A549 (cell line): ENCODE measurements at regions not wholly inside any gene's neighbourhood (a gene's known extent, or its start where the extent isn't known, plus 50 kb on each side); places are given as distances from the start of the nearest gene placed in this dataset.

ENCODE experiments used
- CBX2 ChIP-seq: fragments of 200-600 bp; sonication (generic); IDR thresholded peaks from 2 replicates; pipeline ENCODE4 v1.6.1; 2016; ENCODE audit warnings: low read depth, mild to moderate bottlenecking, borderline replicate concordance
- CHD4 ChIP-seq: fragments of 200-600 bp; sonication (generic); IDR thresholded peaks from 2 replicates; pipeline ENCODE4 v1.6.1; 2016; ENCODE audit warnings: antibody characterized with exemption, mild to moderate bottlenecking, borderline replicate concordance
- HOXA7 ChIP-seq: fragments of 250-450 bp; sonication (Bioruptor Pico); IDR thresholded peaks from 2 replicates; pipeline ENCODE4 v1.5.0; 2020; ENCODE audit warnings: mild to moderate bottlenecking, moderate library complexity
- MAX ChIP-seq: IDR thresholded peaks from 2 replicates; pipeline ENCODE4 v1.6.1; 2012
- POLR2A ChIP-seq: IDR thresholded peaks from 2 replicates; pipeline ENCODE4 v1.6.1; 2012; ENCODE audit warnings: mild to moderate bottlenecking, low read length
- RFX5 ChIP-seq: fragments of 450-650 bp; IDR thresholded peaks from 2 replicates; pipeline ENCODE4 v1.7.1; 2014; ENCODE audit warnings: antibody characterized with exemption, mild to moderate bottlenecking, moderate library complexity
- SMC3 ChIP-seq: fragments of >200 bp; sonication (Bioruptor Twin); formaldehyde crosslinking; IDR thresholded peaks from 3 replicates; pipeline ENCODE4 v1.6.1; 2018; ENCODE audit warnings: inconsistent platforms
- TF ChIP-seq, protein P1 (sequence below): fragments of >200 bp; sonication (Bioruptor Twin); formaldehyde crosslinking; IDR thresholded peaks from 3 replicates; pipeline ENCODE4 v1.5.1; 2016
- TF ChIP-seq, protein P2 (sequence below): fragments of 200-600 bp; sonication (generic); IDR thresholded peaks from 2 replicates; pipeline ENCODE4 v1.6.1; 2016; ENCODE audit warnings: antibody characterized with exemption, mild to moderate bottlenecking, moderate library complexity

DNA sequence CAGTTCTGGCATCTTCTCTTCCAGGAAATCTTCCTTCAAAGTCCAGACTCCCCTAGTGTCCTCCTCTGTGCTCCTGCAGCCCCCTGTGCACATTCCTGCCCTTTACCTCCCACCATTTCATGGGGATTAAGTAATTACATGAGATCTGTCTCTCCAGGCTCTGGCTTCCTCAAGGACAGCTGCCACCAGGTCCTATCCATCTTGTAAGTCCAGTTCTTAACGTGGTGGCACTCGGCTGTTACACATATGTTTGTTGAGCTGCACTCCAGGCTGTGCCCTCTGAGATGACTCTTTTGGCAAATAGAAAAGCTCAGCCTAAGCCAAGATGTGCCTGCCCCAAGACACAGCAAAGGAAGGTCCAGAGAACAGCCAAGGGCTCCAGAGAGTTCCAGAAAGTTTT is 57.4 kb upstream of the CAMK1G start:
- TF ChIP-seq SMC3, result no peak
- TF ChIP-seq, protein P1, sequence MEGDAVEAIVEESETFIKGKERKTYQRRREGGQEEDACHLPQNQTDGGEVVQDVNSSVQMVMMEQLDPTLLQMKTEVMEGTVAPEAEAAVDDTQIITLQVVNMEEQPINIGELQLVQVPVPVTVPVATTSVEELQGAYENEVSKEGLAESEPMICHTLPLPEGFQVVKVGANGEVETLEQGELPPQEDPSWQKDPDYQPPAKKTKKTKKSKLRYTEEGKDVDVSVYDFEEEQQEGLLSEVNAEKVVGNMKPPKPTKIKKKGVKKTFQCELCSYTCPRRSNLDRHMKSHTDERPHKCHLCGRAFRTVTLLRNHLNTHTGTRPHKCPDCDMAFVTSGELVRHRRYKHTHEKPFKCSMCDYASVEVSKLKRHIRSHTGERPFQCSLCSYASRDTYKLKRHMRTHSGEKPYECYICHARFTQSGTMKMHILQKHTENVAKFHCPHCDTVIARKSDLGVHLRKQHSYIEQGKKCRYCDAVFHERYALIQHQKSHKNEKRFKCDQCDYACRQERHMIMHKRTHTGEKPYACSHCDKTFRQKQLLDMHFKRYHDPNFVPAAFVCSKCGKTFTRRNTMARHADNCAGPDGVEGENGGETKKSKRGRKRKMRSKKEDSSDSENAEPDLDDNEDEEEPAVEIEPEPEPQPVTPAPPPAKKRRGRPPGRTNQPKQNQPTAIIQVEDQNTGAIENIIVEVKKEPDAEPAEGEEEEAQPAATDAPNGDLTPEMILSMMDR, result no peak
- TF ChIP-seq CHD4, result no peak
- TF ChIP-seq HOXA7, result no peak
- no peak for TF ChIP-seq MAX
- TF ChIP-seq, protein P2, sequence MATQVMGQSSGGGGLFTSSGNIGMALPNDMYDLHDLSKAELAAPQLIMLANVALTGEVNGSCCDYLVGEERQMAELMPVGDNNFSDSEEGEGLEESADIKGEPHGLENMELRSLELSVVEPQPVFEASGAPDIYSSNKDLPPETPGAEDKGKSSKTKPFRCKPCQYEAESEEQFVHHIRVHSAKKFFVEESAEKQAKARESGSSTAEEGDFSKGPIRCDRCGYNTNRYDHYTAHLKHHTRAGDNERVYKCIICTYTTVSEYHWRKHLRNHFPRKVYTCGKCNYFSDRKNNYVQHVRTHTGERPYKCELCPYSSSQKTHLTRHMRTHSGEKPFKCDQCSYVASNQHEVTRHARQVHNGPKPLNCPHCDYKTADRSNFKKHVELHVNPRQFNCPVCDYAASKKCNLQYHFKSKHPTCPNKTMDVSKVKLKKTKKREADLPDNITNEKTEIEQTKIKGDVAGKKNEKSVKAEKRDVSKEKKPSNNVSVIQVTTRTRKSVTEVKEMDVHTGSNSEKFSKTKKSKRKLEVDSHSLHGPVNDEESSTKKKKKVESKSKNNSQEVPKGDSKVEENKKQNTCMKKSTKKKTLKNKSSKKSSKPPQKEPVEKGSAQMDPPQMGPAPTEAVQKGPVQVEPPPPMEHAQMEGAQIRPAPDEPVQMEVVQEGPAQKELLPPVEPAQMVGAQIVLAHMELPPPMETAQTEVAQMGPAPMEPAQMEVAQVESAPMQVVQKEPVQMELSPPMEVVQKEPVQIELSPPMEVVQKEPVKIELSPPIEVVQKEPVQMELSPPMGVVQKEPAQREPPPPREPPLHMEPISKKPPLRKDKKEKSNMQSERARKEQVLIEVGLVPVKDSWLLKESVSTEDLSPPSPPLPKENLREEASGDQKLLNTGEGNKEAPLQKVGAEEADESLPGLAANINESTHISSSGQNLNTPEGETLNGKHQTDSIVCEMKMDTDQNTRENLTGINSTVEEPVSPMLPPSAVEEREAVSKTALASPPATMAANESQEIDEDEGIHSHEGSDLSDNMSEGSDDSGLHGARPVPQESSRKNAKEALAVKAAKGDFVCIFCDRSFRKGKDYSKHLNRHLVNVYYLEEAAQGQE, result no peak
- TF ChIP-seq POLR2A, result no peak
- TF ChIP-seq RFX5, result no peak
- no peak for TF ChIP-seq CBX2
